Uterus (tissue), 3 donors: ENCODE measurements at regions not wholly inside any gene's neighbourhood (a gene's known extent, or its start where the extent isn't known, plus 50 kb on each side); places are given as distances from the start of the nearest gene placed in this dataset.

ENCODE experiments used
- DNase-seq, 2 donors: peaks; one replicate each; pipeline ENCODE4 v3.0.0-alpha.2; 2019 to 2020
- H3K27ac ChIP-seq, 2 donors: fragments of 200-600 bp; sonication (generic); 1 replicate in 1 of 2; 2 replicates in 1 of 2; pipeline ENCODE4 v1.5.1; 2016 to 2018
- H3K27me3 ChIP-seq, 2 donors: fragments of 200-600 bp; sonication (generic); one replicate each; pipeline ENCODE4 v1.5.1; 2018 to 2019; ENCODE audit warnings: control low read depth in 1 of 2
- H3K36me3 ChIP-seq, 2 donors: fragments of 200-600 bp; sonication (generic); one replicate each; pipeline ENCODE4 v1.5.1; 2019; ENCODE audit warnings: control low read depth in 1 of 2
- H3K4me1 ChIP-seq, 2 donors: fragments of 200-600 bp; sonication (generic); one replicate each; pipeline ENCODE4 v1.5.1; 2018 to 2019; ENCODE audit warnings: control low read depth in 1 of 2
- H3K4me3 ChIP-seq, 2 donors: fragments of 200-600 bp; sonication (generic); 1 replicate in 1 of 2; 2 replicates in 1 of 2; pipeline ENCODE4 v1.5.1; 2018 to 2019; ENCODE audit warnings: mild to moderate bottlenecking in 1 of 2
- H3K9me3 ChIP-seq, 2 donors: fragments of 200-600 bp; sonication (generic); one replicate each; pipeline ENCODE4 v1.5.1; 2019; ENCODE audit warnings: control low read depth in 1 of 2
- POLR2A ChIP-seq, 2 donors: fragments of 450-650 bp; IDR thresholded peaks; one replicate each; pipeline ENCODE4 v1.6.1; 2016; ENCODE audit warnings: antibody characterized with exemption in 2 of 2, mild to moderate bottlenecking in 1 of 2, moderate library complexity in 1 of 2
- intact Hi-C: fragments of 100-400 bp; cut with DNase I; formaldehyde crosslinking; loops from one replicate; pipeline ENCODE4 v1.15.1; 2023; ENCODE audit warnings: low total_unique reads
- TF ChIP-seq, protein P1 (sequence below), 4 experiments: fragments of 200-600 bp in 2 of 4; fragments of 450-650 bp in 2 of 4; sonication (generic) in 2 of 4; IDR thresholded peaks; one replicate each; pipeline ENCODE4 v1.5.1; 2016 to 2019; ENCODE audit warnings: antibody characterized with exemption in 4 of 4, mild to moderate bottlenecking in 2 of 4, moderate library complexity in 1 of 4
- donor health status: DM: yes; HTN: yes; CAD: no.

DNA sequence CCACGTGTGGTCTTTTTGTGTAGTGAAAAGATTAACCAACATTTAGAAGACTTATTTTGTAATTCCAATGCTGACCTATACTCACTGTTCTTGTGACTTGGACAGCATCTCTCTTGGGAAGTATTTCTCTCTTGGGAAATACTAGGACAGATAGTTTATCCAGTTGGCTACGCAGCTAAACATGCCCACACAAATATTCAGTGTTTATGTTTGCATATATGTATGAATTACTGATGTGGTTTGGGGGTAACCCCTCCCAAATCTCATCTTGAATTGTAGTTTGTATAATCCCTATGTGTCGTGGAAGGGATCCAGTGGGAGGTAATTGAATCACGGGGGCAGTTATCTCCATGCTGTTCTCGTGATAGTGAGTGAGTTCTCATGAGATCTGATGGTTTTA is 2062.3 kb upstream of the CELF4 start:
- H3K36me3 ChIP-seq = no peaks in the 10 kb centered on the region
- DNase-seq = no peak
- intact Hi-C loops = no loop called here
- no peaks in the 10 kb centered on the region for H3K27me3 ChIP-seq
- H3K9me3 ChIP-seq = no peaks in the 10 kb centered on the region
- H3K27ac ChIP-seq = no peak overlapping the region
- no peaks in the 10 kb centered on the region for H3K4me1 ChIP-seq
- no peak overlapping the region for H3K4me3 ChIP-seq
- TF ChIP-seq POLR2A (IDR thresholded peaks at IDR 0.05) = no peak
- TF ChIP-seq, protein P1, sequence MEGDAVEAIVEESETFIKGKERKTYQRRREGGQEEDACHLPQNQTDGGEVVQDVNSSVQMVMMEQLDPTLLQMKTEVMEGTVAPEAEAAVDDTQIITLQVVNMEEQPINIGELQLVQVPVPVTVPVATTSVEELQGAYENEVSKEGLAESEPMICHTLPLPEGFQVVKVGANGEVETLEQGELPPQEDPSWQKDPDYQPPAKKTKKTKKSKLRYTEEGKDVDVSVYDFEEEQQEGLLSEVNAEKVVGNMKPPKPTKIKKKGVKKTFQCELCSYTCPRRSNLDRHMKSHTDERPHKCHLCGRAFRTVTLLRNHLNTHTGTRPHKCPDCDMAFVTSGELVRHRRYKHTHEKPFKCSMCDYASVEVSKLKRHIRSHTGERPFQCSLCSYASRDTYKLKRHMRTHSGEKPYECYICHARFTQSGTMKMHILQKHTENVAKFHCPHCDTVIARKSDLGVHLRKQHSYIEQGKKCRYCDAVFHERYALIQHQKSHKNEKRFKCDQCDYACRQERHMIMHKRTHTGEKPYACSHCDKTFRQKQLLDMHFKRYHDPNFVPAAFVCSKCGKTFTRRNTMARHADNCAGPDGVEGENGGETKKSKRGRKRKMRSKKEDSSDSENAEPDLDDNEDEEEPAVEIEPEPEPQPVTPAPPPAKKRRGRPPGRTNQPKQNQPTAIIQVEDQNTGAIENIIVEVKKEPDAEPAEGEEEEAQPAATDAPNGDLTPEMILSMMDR (IDR thresholded peaks at IDR 0.05) = no peak

GRCh38 chr18:39624961-39625360 is 2059.4 kb upstream of the CELF4 start:
- no peak overlapping the region for H3K4me3 ChIP-seq
- intact Hi-C loops = no loop called here
- TF ChIP-seq POLR2A (IDR thresholded peaks at IDR 0.05) = no peak
- TF ChIP-seq, protein P1 (IDR thresholded peaks at IDR 0.05) = no peak
- H3K27ac ChIP-seq = no peak overlapping the region
- no peak for DNase-seq
- no peaks in the 10 kb centered on the region for H3K27me3 ChIP-seq
- no peaks in the 10 kb centered on the region for H3K36me3 ChIP-seq
- no peaks in the 10 kb centered on the region for H3K4me1 ChIP-seq
- no peaks in the 10 kb centered on the region for H3K9me3 ChIP-seq

GRCh38 chr18:39622431-39622830 is 2056.8 kb upstream of the CELF4 start:
- H3K9me3 ChIP-seq = no peaks in the 10 kb centered on the region
- no peak overlapping the region for H3K27ac ChIP-seq
- H3K4me1 ChIP-seq = no peaks in the 10 kb centered on the region
- H3K4me3 ChIP-seq = no peak overlapping the region
- TF ChIP-seq, protein P1 (IDR thresholded peaks at IDR 0.05) = no peak
- TF ChIP-seq POLR2A (IDR thresholded peaks at IDR 0.05) = no peak
- no peaks in the 10 kb centered on the region for H3K27me3 ChIP-seq
- H3K36me3 ChIP-seq = no peaks in the 10 kb centered on the region
- no peak for DNase-seq
- intact Hi-C loops = no loop called here

GRCh38 chr18:39620551-39621168 is 2055.1 kb upstream of the CELF4 start:
- Histone ChIP-seq H3K4me3 (no peak overlapping the region), H3K4me1 (no peaks in the 10 kb centered on the region), H3K27me3 (no peaks in the 10 kb centered on the region), H3K27ac (no peak overlapping the region), H3K9me3 (no peaks in the 10 kb centered on the region), H3K36me3 (no peaks in the 10 kb centered on the region)
- intact Hi-C loops = no loop called here
- no peak for DNase-seq
- TF ChIP-seq POLR2A (IDR thresholded peaks at IDR 0.05) = no peak
- TF ChIP-seq, protein P1 (IDR thresholded peaks at IDR 0.05) = no peak

- H3K9me3 ChIP-seq = no peaks in the 10 kb centered on the region
- intact Hi-C loops = no loop called here
- DNase-seq = no peak
These were observed 2052.8 kb upstream of the CELF4 start for GRCh38 chr18:39618265-39619003.

More at GRCh38 chr18:39618265-39619003, 2052.8 kb upstream of the CELF4 start:
- no peak overlapping the region for H3K27ac ChIP-seq
- H3K4me1 ChIP-seq = no peaks in the 10 kb centered on the region
- H3K36me3 ChIP-seq = no peaks in the 10 kb centered on the region
- H3K27me3 ChIP-seq = no peaks in the 10 kb centered on the region
- no peak for TF ChIP-seq POLR2A (IDR thresholded peaks at IDR 0.05)
- TF ChIP-seq, protein P1 (IDR thresholded peaks at IDR 0.05) = no peak
- H3K4me3 ChIP-seq = no peak overlapping the region
